H9 (cell line): ENCODE measurements at regions not wholly inside any gene's neighbourhood (a gene's known extent, or its start where the extent isn't known, plus 50 kb on each side); places are given as distances from the start of the nearest gene placed in this dataset.
A peak's percentile ranks its signal among the peaks of the same experiment; 100 is the strongest.

ENCODE experiments used
- DNase-seq: peaks from one replicate; pipeline ENCODE4 v3.0.0-alpha.2; 2017
- H2AFZ ChIP-seq: one replicate; pipeline ENCODE4 v1.6.1; 2013; ENCODE audit warnings: mild to moderate bottlenecking, low read length, control low read depth, moderate library complexity
- H2AK5ac ChIP-seq: 2 replicates; pipeline ENCODE4 v1.6.1; 2013; ENCODE audit warnings: low read length, control low read depth, mixed read lengths; ENCODE audit not compliant: insufficient read length
- H2BK120ac ChIP-seq: one replicate; pipeline ENCODE4 v1.6.1; 2013; ENCODE audit warnings: low read depth, mild to moderate bottlenecking, low read length, control low read depth, inconsistent platforms; ENCODE audit not compliant: poor library complexity, severe bottlenecking
- H2BK12ac ChIP-seq: 2 replicates; pipeline ENCODE4 v1.6.1; 2013; ENCODE audit warnings: low read length, control low read depth, mixed read lengths, low read depth; ENCODE audit not compliant: insufficient read length
- H2BK15ac ChIP-seq: 2 replicates; pipeline ENCODE4 v1.6.1; 2013; ENCODE audit warnings: low read depth, low read length, control low read depth
- H2BK20ac ChIP-seq: one replicate; pipeline ENCODE4 v1.6.1; 2013; ENCODE audit warnings: low read depth, mild to moderate bottlenecking, low read length, control low read depth, inconsistent platforms; ENCODE audit not compliant: poor library complexity, severe bottlenecking
- H2BK5ac ChIP-seq: 2 replicates; pipeline ENCODE4 v1.6.1; 2013; ENCODE audit warnings: low read length, control low read depth, mixed read lengths; ENCODE audit not compliant: insufficient read length
- H3K14ac ChIP-seq: 2 replicates; pipeline ENCODE4 v1.6.1; 2013; ENCODE audit warnings: low read length, control low read depth; ENCODE audit not compliant: insufficient read depth
- H3K18ac ChIP-seq: 2 replicates; pipeline ENCODE4 v1.6.1; 2013; ENCODE audit warnings: low read depth, mild to moderate bottlenecking, mixed read lengths, low read length, control low read depth; ENCODE audit not compliant: insufficient read length
- H3K23ac ChIP-seq: 2 replicates; pipeline ENCODE4 v1.6.1; 2013; ENCODE audit warnings: low read length, control low read depth, mixed read lengths, low read depth; ENCODE audit not compliant: insufficient read length
- H3K23me2 ChIP-seq: 2 replicates; pipeline ENCODE4 v1.6.1; 2013; ENCODE audit warnings: low read depth, mild to moderate bottlenecking, mixed read lengths, low read length, control low read depth; ENCODE audit not compliant: insufficient read length, poor library complexity, severe bottlenecking
- H3K27ac ChIP-seq: 2 replicates; pipeline ENCODE4 v1.5.1; 2013; ENCODE audit warnings: low read length, control low read depth, mixed read lengths, low read depth; ENCODE audit not compliant: insufficient read length
- H3K27me3 ChIP-seq: 2 replicates; pipeline ENCODE4 v1.6.1; 2013; ENCODE audit warnings: low read length, control low read depth, inconsistent platforms; ENCODE audit not compliant: insufficient read depth
- H3K4ac ChIP-seq: 2 replicates; pipeline ENCODE4 v1.6.1; 2013; ENCODE audit warnings: low read depth, mild to moderate bottlenecking, control low read depth, inconsistent platforms, low read length, moderate library complexity
- H3K4me1 ChIP-seq: 2 replicates; pipeline ENCODE4 v1.6.1; 2013; ENCODE audit warnings: low read length, control low read depth, inconsistent platforms; ENCODE audit not compliant: insufficient read depth
- H3K4me2 ChIP-seq: 2 replicates; pipeline ENCODE4 v1.6.1; 2013; ENCODE audit warnings: low read length, control low read depth, mixed read lengths; ENCODE audit not compliant: insufficient read length, insufficient read depth
- H3K56ac ChIP-seq: 2 replicates; pipeline ENCODE4 v1.6.1; 2013; ENCODE audit warnings: low read depth, mild to moderate bottlenecking, mixed read lengths, low read length, control low read depth; ENCODE audit not compliant: insufficient read length
- H3K79me1 ChIP-seq: 2 replicates; pipeline ENCODE4 v1.6.1; 2013; ENCODE audit warnings: low read depth, mild to moderate bottlenecking, moderate library complexity, low read length, control low read depth, inconsistent platforms; ENCODE audit not compliant: insufficient read depth, poor library complexity, severe bottlenecking
- H3K79me2 ChIP-seq: 2 replicates; pipeline ENCODE4 v1.6.1; 2013; ENCODE audit warnings: low read length, control low read depth, inconsistent platforms; ENCODE audit not compliant: insufficient read depth
- H3K9ac ChIP-seq: 2 replicates; pipeline ENCODE4 v1.6.1; 2013; ENCODE audit warnings: low read length, control low read depth, mixed read lengths; ENCODE audit not compliant: insufficient read length; ENCODE audit errors: extremely low read depth
- H3K9me3 ChIP-seq: one replicate; pipeline ENCODE4 v1.6.1; 2013; ENCODE audit warnings: low read depth, low read length, inconsistent platforms; ENCODE audit not compliant: control insufficient read depth
- H3T11ph ChIP-seq: one replicate; pipeline ENCODE4 v1.6.1; 2013; ENCODE audit warnings: mild to moderate bottlenecking, low read length, control low read depth, inconsistent platforms
- H4K20me1 ChIP-seq: one replicate; pipeline ENCODE4 v1.6.1; 2013; ENCODE audit not compliant: control insufficient read depth, insufficient read length, insufficient read depth
- H4K5ac ChIP-seq: 2 replicates; pipeline ENCODE4 v1.6.1; 2013; ENCODE audit warnings: low read depth, mild to moderate bottlenecking, mixed read lengths, low read length, control low read depth; ENCODE audit not compliant: insufficient read length
- H4K8ac ChIP-seq: replicated peaks from 2 replicates; pipeline ENCODE4 v1.6.1; 2013; ENCODE audit warnings: low read length, control low read depth, mixed read lengths, low read depth; ENCODE audit not compliant: insufficient read length
- H4K91ac ChIP-seq: 2 replicates; pipeline ENCODE4 v1.6.1; 2013; ENCODE audit warnings: low read depth, mild to moderate bottlenecking, moderate library complexity, mixed read lengths, low read length, control low read depth; ENCODE audit not compliant: insufficient read length
- H3K27ac Mint-ChIP-seq, 3 experiments: 2 replicates in 2 of 3; 3 replicates in 1 of 3; pipeline ENCODE4 v1.8.0; 2020 to 2021; ENCODE audit warnings: mixed read lengths in 3 of 3, mild to moderate bottlenecking in 1 of 3, moderate library complexity in 1 of 3
- H3K27me3 Mint-ChIP-seq: 2 replicates; pipeline ENCODE4 v1.8.0; 2021; ENCODE audit warnings: low read depth, mild to moderate bottlenecking, moderate library complexity, mixed read lengths
- H3K36me3 Mint-ChIP-seq, 3 experiments: 2 replicates in 2 of 3; 3 replicates in 1 of 3; pipeline ENCODE4 v1.8.0; 2020 to 2021; ENCODE audit warnings: low read depth in 3 of 3, mixed read lengths in 3 of 3; ENCODE audit not compliant: insufficient read depth in 1 of 3
- H3K4me1 Mint-ChIP-seq, 2 experiments: 2 replicates each; pipeline ENCODE4 v1.8.0; 2020; ENCODE audit warnings: mixed read lengths in 2 of 2
- H3K4me3 Mint-ChIP-seq, 2 experiments: 2 replicates in 1 of 2; 3 replicates in 1 of 2; pipeline ENCODE4 v1.8.0; 2020 to 2021; ENCODE audit warnings: mild to moderate bottlenecking in 2 of 2, mixed read lengths in 2 of 2, moderate library complexity in 1 of 2
- H3K9me3 Mint-ChIP-seq, 2 experiments: 2 replicates in 1 of 2; 3 replicates in 1 of 2; pipeline ENCODE4 v1.8.0; 2020; ENCODE audit warnings: mild to moderate bottlenecking in 2 of 2, mixed read lengths in 2 of 2, moderate library complexity in 1 of 2
- TF ChIP-seq, protein P1 (sequence below): fragments of 200-600 bp; sonication (generic); conservative IDR thresholded peaks from 3 replicates; pipeline ENCODE4 v1.8.0; 2021; ENCODE audit warnings: antibody characterized with exemption, mild to moderate bottlenecking

DNA sequence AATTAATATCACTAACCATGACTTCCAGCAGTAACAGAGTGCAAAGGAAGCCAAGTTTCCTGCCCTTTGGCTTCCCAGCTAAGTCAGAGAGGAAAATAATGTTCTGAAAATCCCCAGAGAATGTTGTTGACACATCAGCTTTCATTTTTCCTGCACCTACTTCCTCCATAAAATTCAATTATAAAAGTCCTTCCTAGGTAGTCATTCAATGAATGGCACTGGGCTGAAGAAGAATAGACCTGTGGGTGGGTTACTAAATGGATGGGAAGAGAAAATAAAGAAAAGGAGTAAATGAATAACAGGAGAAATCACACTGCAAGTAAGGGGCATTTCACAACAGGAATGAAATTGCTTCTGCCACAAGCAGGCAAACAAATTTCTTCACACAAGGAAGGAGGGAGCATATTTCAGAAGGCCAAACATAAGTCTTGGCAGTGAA is 73.2 kb upstream of the MDM1 start:
- H4K20me1 ChIP-seq, result no peaks in the 10 kb centered on the region
- Mint-ChIP-seq H3K27me3 (peaks cover 4% of the 10 kb centered on the region), H3K4me3 (no peak overlapping the region), H3K4me1 (peaks cover 5 to 8% of the 10 kb centered on the region in 2 experiments; a peak in 3 of 4 replicates), H3K9me3 (no peaks in the 10 kb centered on the region), H3K27ac (no peak overlapping the region), H3K36me3 (no peaks in the 10 kb centered on the region)
- H2BK20ac ChIP-seq, result no peak overlapping the region
- no peak for DNase-seq
- no peak overlapping the region for H2BK15ac ChIP-seq
- no peak overlapping the region for H3K14ac ChIP-seq
- no peak overlapping the region for H4K8ac ChIP-seq
- H3K27ac ChIP-seq, result no peak overlapping the region
- H3K4ac ChIP-seq, result no peak overlapping the region
- TF ChIP-seq, protein P1, sequence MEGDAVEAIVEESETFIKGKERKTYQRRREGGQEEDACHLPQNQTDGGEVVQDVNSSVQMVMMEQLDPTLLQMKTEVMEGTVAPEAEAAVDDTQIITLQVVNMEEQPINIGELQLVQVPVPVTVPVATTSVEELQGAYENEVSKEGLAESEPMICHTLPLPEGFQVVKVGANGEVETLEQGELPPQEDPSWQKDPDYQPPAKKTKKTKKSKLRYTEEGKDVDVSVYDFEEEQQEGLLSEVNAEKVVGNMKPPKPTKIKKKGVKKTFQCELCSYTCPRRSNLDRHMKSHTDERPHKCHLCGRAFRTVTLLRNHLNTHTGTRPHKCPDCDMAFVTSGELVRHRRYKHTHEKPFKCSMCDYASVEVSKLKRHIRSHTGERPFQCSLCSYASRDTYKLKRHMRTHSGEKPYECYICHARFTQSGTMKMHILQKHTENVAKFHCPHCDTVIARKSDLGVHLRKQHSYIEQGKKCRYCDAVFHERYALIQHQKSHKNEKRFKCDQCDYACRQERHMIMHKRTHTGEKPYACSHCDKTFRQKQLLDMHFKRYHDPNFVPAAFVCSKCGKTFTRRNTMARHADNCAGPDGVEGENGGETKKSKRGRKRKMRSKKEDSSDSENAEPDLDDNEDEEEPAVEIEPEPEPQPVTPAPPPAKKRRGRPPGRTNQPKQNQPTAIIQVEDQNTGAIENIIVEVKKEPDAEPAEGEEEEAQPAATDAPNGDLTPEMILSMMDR, result no peak
- peak overlapping the region; percentile 38 for H2BK5ac ChIP-seq
- no peak overlapping the region for H2AFZ ChIP-seq
- H3K23me2 ChIP-seq, result no peaks in the 10 kb centered on the region
- no peak overlapping the region for H2AK5ac ChIP-seq
- H3K79me2 ChIP-seq, result no peaks in the 10 kb centered on the region
- H3K56ac ChIP-seq, result no peak overlapping the region
- no peak overlapping the region for H4K5ac ChIP-seq
- no peaks in the 10 kb centered on the region for H3K9me3 ChIP-seq
- no peak overlapping the region for H3K18ac ChIP-seq
- H3K4me2 ChIP-seq, result no peak overlapping the region
- no peak overlapping the region for H2BK12ac ChIP-seq
- H3K9ac ChIP-seq, result no peak overlapping the region
- H3T11ph ChIP-seq, result no peak overlapping the region
- no peak overlapping the region for H4K91ac ChIP-seq
- peaks cover 4% of the 10 kb centered on the region; the same call in 1 of the 2 replicates for H3K4me1 ChIP-seq
- H3K27me3 ChIP-seq, result no peaks in the 10 kb centered on the region
- no peaks in the 10 kb centered on the region for H3K79me1 ChIP-seq
- no peak overlapping the region for H3K23ac ChIP-seq
- no peak overlapping the region for H2BK120ac ChIP-seq
